ENCODE measurements at regions not wholly inside any gene's neighbourhood (a gene's known extent, or its start where the extent isn't known, plus 50 kb on each side); places are given as distances from the start of the nearest gene placed in this dataset.

DNA sequence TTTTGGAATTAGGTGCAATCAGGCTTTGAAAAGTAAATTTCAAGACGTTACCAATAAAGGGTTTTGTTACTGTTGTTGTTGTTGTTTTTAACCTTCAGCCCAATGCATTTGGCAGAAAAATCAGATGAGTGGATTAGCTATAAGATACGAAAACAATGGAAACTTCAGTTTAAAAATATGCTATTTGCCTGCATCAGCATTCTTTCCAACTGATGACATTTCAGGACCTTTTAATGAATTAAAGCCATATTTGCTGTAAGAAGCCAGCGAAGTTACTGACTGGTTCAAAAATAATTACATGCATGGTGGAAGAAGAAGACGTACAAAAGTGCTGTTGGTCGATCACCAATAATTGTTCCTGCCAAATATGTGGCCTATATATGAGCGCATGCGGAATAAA, 639.3 kb upstream of the SOX11 start:
- no peak for DNase-seq
- no TSS peak for BruUV-seq (replicated peaks)
- no peak overlapping the region for H3K4me2 ChIP-seq
- H2AFZ ChIP-seq: no peak overlapping the region; the same call in 1 of the 2 replicates
- no peak for TF ChIP-seq EZH2 (IDR thresholded peaks at IDR 0.05; ENCODE audit: low read depth)
- TF ChIP-seq, protein P1, sequence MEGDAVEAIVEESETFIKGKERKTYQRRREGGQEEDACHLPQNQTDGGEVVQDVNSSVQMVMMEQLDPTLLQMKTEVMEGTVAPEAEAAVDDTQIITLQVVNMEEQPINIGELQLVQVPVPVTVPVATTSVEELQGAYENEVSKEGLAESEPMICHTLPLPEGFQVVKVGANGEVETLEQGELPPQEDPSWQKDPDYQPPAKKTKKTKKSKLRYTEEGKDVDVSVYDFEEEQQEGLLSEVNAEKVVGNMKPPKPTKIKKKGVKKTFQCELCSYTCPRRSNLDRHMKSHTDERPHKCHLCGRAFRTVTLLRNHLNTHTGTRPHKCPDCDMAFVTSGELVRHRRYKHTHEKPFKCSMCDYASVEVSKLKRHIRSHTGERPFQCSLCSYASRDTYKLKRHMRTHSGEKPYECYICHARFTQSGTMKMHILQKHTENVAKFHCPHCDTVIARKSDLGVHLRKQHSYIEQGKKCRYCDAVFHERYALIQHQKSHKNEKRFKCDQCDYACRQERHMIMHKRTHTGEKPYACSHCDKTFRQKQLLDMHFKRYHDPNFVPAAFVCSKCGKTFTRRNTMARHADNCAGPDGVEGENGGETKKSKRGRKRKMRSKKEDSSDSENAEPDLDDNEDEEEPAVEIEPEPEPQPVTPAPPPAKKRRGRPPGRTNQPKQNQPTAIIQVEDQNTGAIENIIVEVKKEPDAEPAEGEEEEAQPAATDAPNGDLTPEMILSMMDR (conservative IDR thresholded peaks at IDR 0.05): no peak
- CTCF ChIA-PET: no interaction called here
- H3K4me3 ChIP-seq: no peak overlapping the region
- H3K27me3 ChIP-seq (ENCODE audit: insufficient read depth, low read depth): no peaks in the 10 kb centered on the region
- no peak overlapping the region for H3K27ac ChIP-seq
- H3F3A ChIP-seq (ENCODE audit: insufficient read depth, low read depth): no peaks in the 10 kb centered on the region
- H3K4me1 ChIP-seq (replicated peaks; ENCODE audit: insufficient read depth): no peaks in the 10 kb centered on the region
- no peaks in the 10 kb centered on the region for H4K20me1 ChIP-seq (ENCODE audit: insufficient read depth)
- POLR2A ChIA-PET (ENCODE audit: unreplicated experiment): no interaction called here
- H3K9me2 ChIP-seq (ENCODE audit: insufficient read depth): no peaks in the 10 kb centered on the region
- H3K9me3 ChIP-seq (ENCODE audit: insufficient read depth, low read depth): no peaks in the 10 kb centered on the region
- no peaks in the 10 kb centered on the region for H3K36me3 ChIP-seq (ENCODE audit: low read depth)
- no peaks in the 10 kb centered on the region for H3K79me2 ChIP-seq (ENCODE audit: low read depth)
- intact Hi-C loops (cut with micrococcal nuclease; ENCODE audit: unreplicated experiment): no loop called here

DNA sequence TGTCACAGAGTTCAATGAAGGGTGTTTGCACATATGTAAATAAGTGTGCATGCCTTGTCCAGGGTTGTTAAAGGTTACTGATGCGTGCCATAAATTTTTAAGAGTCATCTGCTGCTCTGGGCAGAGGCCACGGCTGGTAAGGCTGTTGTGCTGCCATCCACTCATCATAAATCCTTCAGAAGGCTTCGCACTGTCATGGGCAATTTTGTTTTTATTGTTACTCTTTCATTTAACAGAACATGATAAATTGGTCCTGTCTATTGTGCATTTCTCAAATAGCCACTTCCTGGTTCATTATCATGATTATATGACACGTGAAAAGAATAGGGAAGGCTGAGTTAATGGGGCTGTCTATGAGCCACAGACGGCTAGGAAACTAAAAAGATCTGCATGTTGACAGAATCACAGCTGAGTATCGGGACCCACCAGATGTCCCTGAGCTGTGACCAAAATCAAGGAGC, 634.3 kb upstream of the SOX11 start:
- Histone ChIP-seq H3K4me1 (replicated peaks; ENCODE audit: insufficient read depth) (no peaks in the 10 kb centered on the region), H4K20me1 (ENCODE audit: insufficient read depth) (no peaks in the 10 kb centered on the region), H3K4me3 (no peak overlapping the region), H3K9me2 (ENCODE audit: insufficient read depth) (no peaks in the 10 kb centered on the region), H3K79me2 (ENCODE audit: low read depth) (no peaks in the 10 kb centered on the region), H3F3A (ENCODE audit: insufficient read depth, low read depth) (no peaks in the 10 kb centered on the region), H3K27me3 (ENCODE audit: insufficient read depth, low read depth) (no peaks in the 10 kb centered on the region), H3K9me3 (ENCODE audit: insufficient read depth, low read depth) (no peaks in the 10 kb centered on the region), H3K4me2 (no peak overlapping the region), H2AFZ (no peak overlapping the region), H3K27ac (no peak overlapping the region), H3K36me3 (ENCODE audit: low read depth) (no peaks in the 10 kb centered on the region)
- POLR2A ChIA-PET (ENCODE audit: unreplicated experiment): no interaction called here
- BruUV-seq (replicated peaks): no TSS peak
- no peak for DNase-seq
- no peak for TF ChIP-seq EZH2 (IDR thresholded peaks at IDR 0.05; ENCODE audit: low read depth)
- TF ChIP-seq, protein P1 (conservative IDR thresholded peaks at IDR 0.05): no peak
- intact Hi-C loops (cut with micrococcal nuclease; ENCODE audit: unreplicated experiment): no loop called here
- CTCF ChIA-PET: no interaction called here

DNA sequence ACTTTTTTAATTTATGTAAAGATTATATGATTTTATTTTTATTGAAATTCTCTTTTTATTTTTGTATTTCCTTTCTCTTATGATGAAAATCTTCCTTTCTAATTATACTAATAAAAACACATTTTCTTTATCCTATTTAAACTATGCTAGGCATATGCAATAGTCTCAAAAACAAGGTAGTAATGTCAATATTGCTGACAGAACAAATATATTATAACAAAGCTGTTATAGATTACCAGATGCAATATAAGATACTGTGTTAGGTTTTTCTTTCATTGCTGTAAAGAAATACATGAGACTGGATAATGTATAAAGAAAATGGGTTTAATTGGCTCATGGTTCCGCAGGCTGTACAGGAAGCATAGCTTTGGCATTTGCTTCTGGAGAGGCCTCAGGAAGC, 631.2 kb upstream of the SOX11 start:
- Histone ChIP-seq H3F3A (ENCODE audit: insufficient read depth, low read depth) (no peaks in the 10 kb centered on the region), H3K79me2 (ENCODE audit: low read depth) (no peaks in the 10 kb centered on the region), H3K4me3 (no peak overlapping the region), H3K4me2 (no peak overlapping the region), H3K27me3 (ENCODE audit: insufficient read depth, low read depth) (no peaks in the 10 kb centered on the region), H3K36me3 (ENCODE audit: low read depth) (no peaks in the 10 kb centered on the region), H3K27ac (no peak overlapping the region), H4K20me1 (ENCODE audit: insufficient read depth) (no peaks in the 10 kb centered on the region), H2AFZ (no peak overlapping the region), H3K9me2 (ENCODE audit: insufficient read depth) (no peaks in the 10 kb centered on the region), H3K4me1 (replicated peaks; ENCODE audit: insufficient read depth) (no peaks in the 10 kb centered on the region), H3K9me3 (ENCODE audit: insufficient read depth, low read depth) (no peaks in the 10 kb centered on the region; the same call in 1 of the 2 replicates)
- ChIA-PET CTCF (no interaction called here), POLR2A (ENCODE audit: unreplicated experiment) (no interaction called here)
- TF ChIP-seq EZH2 (IDR thresholded peaks at IDR 0.05; ENCODE audit: low read depth): no peak
- TF ChIP-seq, protein P1 (conservative IDR thresholded peaks at IDR 0.05): no peak
- BruUV-seq (replicated peaks): no TSS peak
- intact Hi-C loops (cut with micrococcal nuclease; ENCODE audit: unreplicated experiment): no loop called here
- no peak for DNase-seq
